ENCODE measurements at regions not wholly inside any gene's neighbourhood (a gene's known extent, or its start where the extent isn't known, plus 50 kb on each side); places are given as distances from the start of the nearest gene placed in this dataset.

DNA sequence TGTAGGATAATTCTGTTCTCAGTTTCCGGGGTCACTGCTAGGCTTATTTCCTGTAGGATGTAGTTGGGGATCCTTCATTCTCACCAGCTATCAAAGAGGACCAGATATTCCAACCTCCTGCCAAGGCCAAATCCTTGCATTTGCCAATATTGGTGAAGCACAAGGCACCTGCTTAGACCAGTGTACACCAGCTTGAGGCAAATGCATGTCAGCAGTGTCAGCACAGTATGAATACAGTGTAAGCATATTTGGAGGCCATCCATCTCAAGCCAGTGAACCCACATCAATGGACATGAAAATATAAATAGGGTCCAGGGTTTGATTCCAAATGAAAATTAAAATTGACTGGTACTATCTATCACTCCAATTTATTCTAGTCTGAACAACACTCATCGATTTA lies 88.0 kb upstream of the MAPRE2 start:
- TF ChIP-seq EP300 (IDR thresholded peaks at IDR 0.05; ENCODE audit: borderline replicate concordance) (no peak), REST (IDR thresholded peaks at IDR 0.05; ENCODE audit: low read depth) (no peak), CREB1 (IDR thresholded peaks at IDR 0.05; ENCODE audit: low read depth) (no peak), TAF1 (IDR thresholded peaks at IDR 0.05; ENCODE audit: low read depth) (no peak), EGR1 (IDR thresholded peaks at IDR 0.05) (no peak)
